RWPE2 (cell line): ENCODE measurements at regions not wholly inside any gene's neighbourhood (a gene's known extent, or its start where the extent isn't known, plus 50 kb on each side); places are given as distances from the start of the nearest gene placed in this dataset.
"Not testable (repeated sequence)": the region's sequence is repeated elsewhere in the genome, so short reads cannot be mapped to it uniquely, and the experiment has no call there.

ENCODE experiments used
- ATAC-seq: fragments of 200-7000 bp; cut with Tn5 transposase; 3 replicates; pipeline ENCODE4 v1.9.1; 2021; ENCODE audit warnings: low read depth
- DNase-seq: peaks from one replicate; pipeline ENCODE4 v3.0.0-alpha.2; 2020; ENCODE audit warnings: low spot score
- H3K27ac ChIP-seq: fragments of 450-650 bp; 2 replicates; pipeline ENCODE4 v1.5.1; 2017; ENCODE audit warnings: mild to moderate bottlenecking; ENCODE audit not compliant: poor library complexity, severe bottlenecking
- H3K27me3 ChIP-seq: fragments of 250-450 bp; sonication (Bioruptor Pico); 2 replicates; pipeline ENCODE4 v1.5.1; 2021; ENCODE audit warnings: mild to moderate bottlenecking, moderate library complexity; ENCODE audit not compliant: insufficient read depth, poor library complexity, severe bottlenecking
- H3K36me3 ChIP-seq: fragments of 250-450 bp; sonication (Bioruptor Pico); 2 replicates; pipeline ENCODE4 v1.5.1; 2020; ENCODE audit warnings: low read depth, mild to moderate bottlenecking, moderate library complexity
- H3K4me1 ChIP-seq: fragments of 250-450 bp; sonication (Bioruptor Pico); 2 replicates; pipeline ENCODE4 v1.5.1; 2021; ENCODE audit warnings: mild to moderate bottlenecking, moderate library complexity; ENCODE audit not compliant: insufficient read depth, poor library complexity, severe bottlenecking
- H3K4me3 ChIP-seq: fragments of 250-450 bp; sonication (Bioruptor Pico); 2 replicates; pipeline ENCODE4 v1.5.1; 2021; ENCODE audit warnings: mild to moderate bottlenecking, moderate library complexity; ENCODE audit not compliant: severe bottlenecking
- H3K9me3 ChIP-seq: fragments of 250-450 bp; sonication (Bioruptor Pico); 2 replicates; pipeline ENCODE4 v1.5.1; 2021; ENCODE audit warnings: mild to moderate bottlenecking, moderate library complexity; ENCODE audit not compliant: severe bottlenecking
- CTCF ChIP-seq: fragments of 450-650 bp; IDR thresholded peaks from one replicate; pipeline ENCODE4 v1.5.1; 2017; ENCODE audit warnings: mild to moderate bottlenecking, moderate library complexity; ENCODE audit not compliant: poor library complexity, severe bottlenecking

GRCh38 chr6:134574491-134574890 is 256.6 kb upstream of the SGK1 start:
- H3K9me3 ChIP-seq = no peaks in the 10 kb centered on the region
- H3K36me3 ChIP-seq = no peaks in the 10 kb centered on the region
- no peaks in the 10 kb centered on the region for H3K4me1 ChIP-seq
- DNase-seq (no peak), ATAC-seq (no peak)
- no peak overlapping the region for H3K4me3 ChIP-seq
- TF ChIP-seq CTCF = no peak
- no peaks in the 10 kb centered on the region for H3K27me3 ChIP-seq
- no peak overlapping the region for H3K27ac ChIP-seq

GRCh38 chr6:134569996-134570395 is 252.1 kb upstream of the SGK1 start:
- not testable (repeated sequence) for H3K4me1 ChIP-seq, H3K9me3 ChIP-seq, H3K27ac ChIP-seq, ATAC-seq, DNase-seq, H3K36me3 ChIP-seq, H3K27me3 ChIP-seq, H3K4me3 ChIP-seq

- Histone ChIP-seq H3K27ac (no peak overlapping the region), H3K36me3 (no peaks in the 10 kb centered on the region), H3K4me1 (no peaks in the 10 kb centered on the region), H3K27me3 (no peaks in the 10 kb centered on the region), H3K9me3 (no peaks in the 10 kb centered on the region), H3K4me3 (no peak overlapping the region)
- no peak for DNase-seq
- TF ChIP-seq CTCF = no peak
- no peak for ATAC-seq
These were observed 246.8 kb upstream of the SGK1 start for GRCh38 chr6:134564705-134565104.

GRCh38 chr6:134560019-134560418 is 242.1 kb upstream of the SGK1 start:
- Histone ChIP-seq H3K27ac (no peak overlapping the region), H3K4me3 (no peak overlapping the region), H3K27me3 (no peaks in the 10 kb centered on the region), H3K4me1 (no peaks in the 10 kb centered on the region), H3K36me3 (no peaks in the 10 kb centered on the region), H3K9me3 (no peaks in the 10 kb centered on the region)
- DNase-seq = no peak
- TF ChIP-seq CTCF = no peak
- no peak for ATAC-seq

- ATAC-seq (no peak), DNase-seq (no peak)
- Histone ChIP-seq H3K36me3 (no peaks in the 10 kb centered on the region), H3K27ac (no peak overlapping the region), H3K4me3 (no peak overlapping the region), H3K4me1 (no peaks in the 10 kb centered on the region), H3K9me3 (no peaks in the 10 kb centered on the region), H3K27me3 (no peaks in the 10 kb centered on the region)
- no peak for TF ChIP-seq CTCF
These were observed 239.6 kb upstream of the SGK1 start for GRCh38 chr6:134557509-134557908.
